ENCODE measurements at regions not wholly inside any gene's neighbourhood (a gene's known extent, or its start where the extent isn't known, plus 50 kb on each side); places are given as distances from the start of the nearest gene placed in this dataset.

DNA sequence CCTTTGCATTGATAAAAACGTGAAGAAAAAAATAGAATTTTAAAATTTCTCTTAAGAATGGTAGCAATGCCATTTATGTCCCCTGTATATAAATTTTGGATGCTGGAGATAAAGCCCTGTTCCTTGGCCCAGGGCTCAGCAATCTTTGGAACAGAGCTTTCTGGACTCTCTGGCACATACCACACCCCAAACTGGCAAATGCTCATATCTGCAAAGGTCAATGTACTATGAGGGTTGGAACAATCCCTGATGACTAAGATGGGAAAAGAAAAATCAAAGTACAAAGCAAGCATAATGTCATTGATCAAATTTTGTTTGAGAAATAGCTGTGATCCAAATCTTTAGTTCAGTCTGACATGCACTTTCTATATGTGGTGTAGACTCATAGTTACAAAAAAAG is 158.1 kb upstream of the HCRTR2 start:
- Histone ChIP-seq H3K27me3 (ENCODE audit: control insufficient read depth in 3 of 3, insufficient read depth in 3 of 3, low read length in 3 of 3) (no peaks in the 10 kb centered on the region), H3K4me1 (ENCODE audit: control insufficient read depth in 3 of 3, insufficient read depth in 3 of 3, low read length in 3 of 3) (peaks cover 0 to 15% (median 7%) of the 10 kb centered on the region in 3 donors), H3K9me3 (ENCODE audit: control insufficient read depth in 3 of 3, low read length in 3 of 3) (no peaks in the 10 kb centered on the region), H3K27ac (ENCODE audit: low read depth, low read length) (no peak overlapping the region), H3K4me3 (ENCODE audit: low read length in 3 of 3) (no peak overlapping the region), H3K36me3 (ENCODE audit: control insufficient read depth in 3 of 3, insufficient read depth in 3 of 3, low read length in 3 of 3) (no peaks in the 10 kb centered on the region), H3K9ac (ENCODE audit: low read depth in 1 of 3, low read length in 3 of 3) (no peak overlapping the region)

DNA sequence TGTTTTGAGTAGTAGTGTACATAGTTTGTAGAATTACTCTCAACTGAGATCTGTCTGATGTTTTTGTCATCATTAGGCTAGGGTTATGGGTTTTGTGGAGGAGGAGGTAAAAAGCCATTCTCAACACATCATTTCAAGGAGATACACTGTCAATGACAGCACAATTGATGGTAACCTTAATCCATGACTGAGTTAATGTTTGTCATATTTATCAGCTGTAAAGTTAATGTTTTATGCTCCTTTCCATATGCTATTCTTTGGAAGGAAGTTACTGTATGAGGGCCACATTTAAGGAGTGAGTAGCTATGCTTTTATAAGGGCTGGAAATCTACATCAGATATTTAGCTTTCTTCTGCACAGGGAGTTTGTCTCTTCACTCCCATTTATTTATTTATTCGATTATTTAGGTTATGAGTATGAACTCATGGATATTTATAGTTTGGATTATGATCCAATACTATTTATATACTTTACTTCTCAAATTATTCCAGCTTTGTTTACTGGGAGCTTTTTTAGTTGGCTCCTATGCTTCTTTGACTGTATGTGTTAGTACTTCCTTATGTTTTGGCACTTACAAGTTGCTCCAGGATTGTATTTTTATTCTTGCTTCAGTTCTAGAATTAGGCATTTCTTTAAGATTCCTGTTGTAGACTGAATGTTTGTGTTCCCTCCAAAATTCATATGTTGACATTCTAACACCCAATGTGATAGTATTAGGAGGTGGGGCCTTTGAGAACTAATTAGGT is 156.6 kb upstream of the HCRTR2 start:
- Histone ChIP-seq H3K27ac (ENCODE audit: low read depth, low read length) (no peak overlapping the region), H3K4me1 (ENCODE audit: control insufficient read depth in 3 of 3, insufficient read depth in 3 of 3, low read length in 3 of 3) (peaks cover 0 to 15% (median 7%) of the 10 kb centered on the region in 3 donors), H3K9ac (ENCODE audit: low read depth in 1 of 3, low read length in 3 of 3) (no peak overlapping the region), H3K4me3 (ENCODE audit: low read length in 3 of 3) (no peak overlapping the region), H3K36me3 (ENCODE audit: control insufficient read depth in 3 of 3, insufficient read depth in 3 of 3, low read length in 3 of 3) (no peaks in the 10 kb centered on the region), H3K27me3 (ENCODE audit: control insufficient read depth in 3 of 3, insufficient read depth in 3 of 3, low read length in 3 of 3) (no peaks in the 10 kb centered on the region), H3K9me3 (ENCODE audit: control insufficient read depth in 3 of 3, low read length in 3 of 3) (no peaks in the 10 kb centered on the region)

DNA sequence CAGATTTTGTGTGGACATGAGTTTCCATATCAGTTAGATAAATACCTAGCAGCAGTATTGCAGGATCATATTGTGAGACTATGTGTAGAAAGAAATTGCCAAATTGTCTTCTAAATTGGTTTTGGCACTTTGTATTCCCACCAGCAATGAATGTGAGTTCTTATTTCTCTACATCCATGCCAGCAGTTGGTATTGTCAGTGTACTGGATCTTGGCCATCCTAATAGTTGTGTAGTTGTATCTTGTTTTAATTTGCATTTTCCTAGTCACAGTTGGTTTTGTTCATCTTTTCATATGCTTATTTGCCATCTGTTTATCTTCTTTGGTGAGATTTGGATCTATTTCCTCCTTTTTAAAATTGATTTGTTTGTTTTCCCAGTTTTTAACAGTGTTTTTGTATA is 154.7 kb upstream of the HCRTR2 start:
- Histone ChIP-seq H3K27ac (ENCODE audit: low read depth, low read length) (no peak overlapping the region), H3K27me3 (ENCODE audit: control insufficient read depth in 3 of 3, insufficient read depth in 3 of 3, low read length in 3 of 3) (no peaks in the 10 kb centered on the region), H3K9ac (ENCODE audit: low read depth in 1 of 3, low read length in 3 of 3) (no peak overlapping the region), H3K4me1 (ENCODE audit: control insufficient read depth in 3 of 3, insufficient read depth in 3 of 3, low read length in 3 of 3) (peaks cover 0 to 10% (median 5%) of the 10 kb centered on the region in 3 donors), H3K4me3 (ENCODE audit: low read length in 3 of 3) (no peak overlapping the region), H3K9me3 (ENCODE audit: control insufficient read depth in 3 of 3, low read length in 3 of 3) (no peaks in the 10 kb centered on the region), H3K36me3 (ENCODE audit: control insufficient read depth in 3 of 3, insufficient read depth in 3 of 3, low read length in 3 of 3) (no peaks in the 10 kb centered on the region)

GRCh38 chr6:55023230-55023629 is 151.1 kb upstream of the HCRTR2 start:
- no peaks in the 10 kb centered on the region for H3K9me3 ChIP-seq (ENCODE audit: control insufficient read depth in 3 of 3, low read length in 3 of 3)
- no peak overlapping the region for H3K4me3 ChIP-seq (ENCODE audit: low read length in 3 of 3)
- no peaks in the 10 kb centered on the region for H3K4me1 ChIP-seq (ENCODE audit: control insufficient read depth in 3 of 3, insufficient read depth in 3 of 3, low read length in 3 of 3)
- no peak overlapping the region for H3K9ac ChIP-seq (ENCODE audit: low read depth in 1 of 3, low read length in 3 of 3)
- H3K36me3 ChIP-seq (ENCODE audit: control insufficient read depth in 3 of 3, insufficient read depth in 3 of 3, low read length in 3 of 3) = no peaks in the 10 kb centered on the region
- no peak overlapping the region for H3K27ac ChIP-seq (ENCODE audit: low read depth, low read length)
- H3K27me3 ChIP-seq (ENCODE audit: control insufficient read depth in 3 of 3, insufficient read depth in 3 of 3, low read length in 3 of 3) = no peaks in the 10 kb centered on the region

- Histone ChIP-seq H3K4me3 (ENCODE audit: low read length in 3 of 3) (no peak overlapping the region), H3K9ac (ENCODE audit: low read depth in 1 of 3, low read length in 3 of 3) (no peak overlapping the region), H3K27ac (ENCODE audit: low read depth, low read length) (no peak overlapping the region), H3K9me3 (ENCODE audit: control insufficient read depth in 3 of 3, low read length in 3 of 3) (peaks cover 0 to 7% (median 0%) of the 10 kb centered on the region in 3 donors), H3K27me3 (ENCODE audit: control insufficient read depth in 3 of 3, insufficient read depth in 3 of 3, low read length in 3 of 3) (no peaks in the 10 kb centered on the region), H3K4me1 (ENCODE audit: control insufficient read depth in 3 of 3, insufficient read depth in 3 of 3, low read length in 3 of 3) (no peaks in the 10 kb centered on the region), H3K36me3 (ENCODE audit: control insufficient read depth in 3 of 3, insufficient read depth in 3 of 3, low read length in 3 of 3) (no peaks in the 10 kb centered on the region)
Measured at GRCh38 chr6:55033016-55033546, 141.2 kb upstream of the HCRTR2 start.

DNA sequence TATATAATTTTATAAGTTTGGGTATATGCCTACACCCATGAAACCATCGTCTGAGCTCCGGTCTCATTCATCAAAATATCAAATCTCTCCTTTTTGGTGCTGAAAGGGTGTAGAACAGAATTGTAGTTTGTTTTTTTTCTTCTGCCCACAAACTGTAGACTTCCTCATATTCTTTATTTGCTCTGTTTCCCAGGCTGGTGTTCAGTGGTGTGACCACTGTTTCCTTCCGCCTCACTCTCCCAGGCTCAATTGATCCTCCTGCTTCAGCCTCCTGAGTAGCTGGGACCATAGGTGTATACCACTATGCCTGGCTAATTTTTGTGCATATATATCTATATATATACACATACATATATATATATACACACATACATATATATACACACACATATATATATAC is 139.6 kb upstream of the HCRTR2 start:
- H3K36me3 ChIP-seq (ENCODE audit: control insufficient read depth in 3 of 3, insufficient read depth in 3 of 3, low read length in 3 of 3) = no peaks in the 10 kb centered on the region
- no peaks in the 10 kb centered on the region for H3K4me1 ChIP-seq (ENCODE audit: control insufficient read depth in 3 of 3, insufficient read depth in 3 of 3, low read length in 3 of 3)
- no peaks in the 10 kb centered on the region for H3K27me3 ChIP-seq (ENCODE audit: control insufficient read depth in 3 of 3, insufficient read depth in 3 of 3, low read length in 3 of 3)
- peaks cover 0 to 7% (median 0%) of the 10 kb centered on the region in 3 donors for H3K9me3 ChIP-seq (ENCODE audit: control insufficient read depth in 3 of 3, low read length in 3 of 3)
- H3K4me3 ChIP-seq (ENCODE audit: low read length in 3 of 3) = no peak overlapping the region
- no peak overlapping the region for H3K9ac ChIP-seq (ENCODE audit: low read depth in 1 of 3, low read length in 3 of 3)
- no peak overlapping the region for H3K27ac ChIP-seq (ENCODE audit: low read depth, low read length)

DNA sequence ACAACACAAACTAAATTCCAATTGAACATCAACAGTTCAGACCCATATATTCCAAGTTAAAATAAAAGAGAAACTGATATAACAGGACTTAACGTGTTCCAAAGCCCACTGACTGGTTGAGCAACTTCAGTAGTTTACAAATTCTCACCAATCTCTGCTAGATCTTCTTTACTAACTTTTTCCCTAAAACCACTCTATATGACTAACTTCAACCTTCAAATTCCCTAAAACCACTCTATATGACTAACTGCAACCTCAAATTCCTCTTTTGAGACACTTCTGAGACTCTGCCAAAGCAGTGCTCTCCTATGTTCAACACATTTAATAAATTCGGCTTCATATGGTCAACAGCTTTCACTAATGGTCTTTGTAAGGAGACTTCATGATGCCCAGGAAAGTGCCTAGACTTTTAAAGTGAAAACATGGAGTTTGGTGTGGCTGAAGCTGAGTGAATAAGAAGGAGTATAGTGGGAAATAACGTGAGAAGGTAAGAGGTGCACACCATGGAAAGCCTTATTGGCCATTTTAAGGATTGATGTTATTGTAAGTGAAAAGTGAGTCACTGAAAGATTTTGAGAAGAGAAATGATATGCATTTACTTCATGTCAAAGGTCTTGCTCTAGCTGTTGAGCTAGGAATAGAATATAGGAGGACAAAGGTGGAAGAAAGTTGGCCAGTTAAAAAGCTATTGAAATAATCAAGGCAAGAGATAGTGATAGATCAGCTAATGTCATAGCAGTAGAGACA is 134.0 kb upstream of the HCRTR2 start:
- no peaks in the 10 kb centered on the region for H3K9me3 ChIP-seq (ENCODE audit: control insufficient read depth in 3 of 3, low read length in 3 of 3)
- no peak overlapping the region for H3K27ac ChIP-seq (ENCODE audit: low read depth, low read length)
- H3K4me3 ChIP-seq (ENCODE audit: low read length in 3 of 3) = no peak overlapping the region
- H3K9ac ChIP-seq (ENCODE audit: low read depth in 1 of 3, low read length in 3 of 3) = no peak overlapping the region
- no peaks in the 10 kb centered on the region for H3K27me3 ChIP-seq (ENCODE audit: control insufficient read depth in 3 of 3, insufficient read depth in 3 of 3, low read length in 3 of 3)
- no peaks in the 10 kb centered on the region for H3K4me1 ChIP-seq (ENCODE audit: control insufficient read depth in 3 of 3, insufficient read depth in 3 of 3, low read length in 3 of 3)
- no peaks in the 10 kb centered on the region for H3K36me3 ChIP-seq (ENCODE audit: control insufficient read depth in 3 of 3, insufficient read depth in 3 of 3, low read length in 3 of 3)

DNA sequence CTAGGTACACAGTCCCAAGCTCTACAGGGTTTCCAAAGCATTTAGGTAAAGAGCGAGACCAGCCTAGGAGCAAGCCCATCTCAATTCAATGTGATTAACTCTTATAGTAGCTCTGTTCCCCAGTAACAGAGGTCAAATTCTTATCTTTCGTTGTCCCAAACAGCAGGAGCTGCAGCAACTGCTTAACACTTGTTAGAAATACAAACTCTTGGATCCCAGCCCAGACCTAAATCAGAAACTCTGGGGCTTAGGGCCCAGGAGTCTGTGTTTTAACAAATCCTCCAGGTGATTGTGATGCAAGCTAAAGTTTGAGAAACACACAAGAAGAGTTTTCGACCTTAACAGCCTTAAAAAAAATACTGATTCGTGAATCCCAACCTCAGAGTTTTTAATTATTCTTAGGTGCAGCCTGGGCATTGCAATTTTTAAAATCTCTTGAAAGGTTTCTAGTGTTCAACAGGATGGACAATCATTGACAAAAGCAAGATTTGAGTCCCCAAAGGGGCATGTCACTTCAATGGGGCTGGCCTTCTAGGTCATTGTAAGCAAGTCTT is 127.4 kb upstream of the HCRTR2 start:
- no peaks in the 10 kb centered on the region for H3K9me3 ChIP-seq (ENCODE audit: control insufficient read depth in 3 of 3, low read length in 3 of 3)
- no peak overlapping the region for H3K9ac ChIP-seq (ENCODE audit: low read depth in 1 of 3, low read length in 3 of 3)
- no peak overlapping the region for H3K27ac ChIP-seq (ENCODE audit: low read depth, low read length)
- H3K4me1 ChIP-seq (ENCODE audit: control insufficient read depth in 3 of 3, insufficient read depth in 3 of 3, low read length in 3 of 3) = peaks cover 0 to 4% (median 0%) of the 10 kb centered on the region in 3 donors
- no peak overlapping the region for H3K4me3 ChIP-seq (ENCODE audit: low read length in 3 of 3)
- H3K36me3 ChIP-seq (ENCODE audit: control insufficient read depth in 3 of 3, insufficient read depth in 3 of 3, low read length in 3 of 3) = no peaks in the 10 kb centered on the region
- H3K27me3 ChIP-seq (ENCODE audit: control insufficient read depth in 3 of 3, insufficient read depth in 3 of 3, low read length in 3 of 3) = no peaks in the 10 kb centered on the region

DNA sequence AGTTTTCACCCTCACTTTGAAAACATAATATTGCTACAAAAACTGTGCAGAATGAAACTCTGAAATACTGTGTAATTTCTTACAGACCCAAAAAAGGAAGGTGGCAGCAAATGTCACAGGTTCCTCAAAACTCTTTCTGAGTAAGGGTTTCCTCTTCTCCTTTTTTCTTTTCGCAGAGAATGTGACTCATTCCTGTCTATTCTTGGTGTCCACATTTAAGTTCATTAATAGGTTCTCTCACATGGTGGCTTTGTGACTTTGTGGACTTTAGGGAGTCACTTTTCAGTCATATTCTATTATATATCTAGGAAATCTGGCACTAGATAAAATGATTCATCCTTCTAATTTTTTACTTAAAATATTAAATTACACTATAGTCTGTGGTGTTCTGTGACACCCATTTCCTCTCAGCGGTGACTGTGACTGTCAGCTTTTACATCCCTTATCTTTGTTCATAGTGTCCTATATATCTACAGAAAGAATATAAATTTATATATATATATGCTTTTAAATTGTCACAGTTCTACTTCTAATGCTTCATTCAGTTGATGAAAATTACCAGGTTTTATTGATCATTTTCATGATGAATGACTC is 126.8 kb upstream of the HCRTR2 start:
- no peak overlapping the region for H3K9ac ChIP-seq (ENCODE audit: low read depth in 1 of 3, low read length in 3 of 3)
- no peak overlapping the region for H3K4me3 ChIP-seq (ENCODE audit: low read length in 3 of 3)
- no peak overlapping the region for H3K27ac ChIP-seq (ENCODE audit: low read depth, low read length)
- H3K27me3 ChIP-seq (ENCODE audit: control insufficient read depth in 3 of 3, insufficient read depth in 3 of 3, low read length in 3 of 3) = no peaks in the 10 kb centered on the region
- no peaks in the 10 kb centered on the region for H3K36me3 ChIP-seq (ENCODE audit: control insufficient read depth in 3 of 3, insufficient read depth in 3 of 3, low read length in 3 of 3)
- H3K9me3 ChIP-seq (ENCODE audit: control insufficient read depth in 3 of 3, low read length in 3 of 3) = no peaks in the 10 kb centered on the region
- peaks cover 0 to 4% (median 0%) of the 10 kb centered on the region in 3 donors for H3K4me1 ChIP-seq (ENCODE audit: control insufficient read depth in 3 of 3, insufficient read depth in 3 of 3, low read length in 3 of 3)

Data from skeletal muscle tissue (tissue), 3 donors.